ENCODE measurements at regions not wholly inside any gene's neighbourhood (a gene's known extent, or its start where the extent isn't known, plus 50 kb on each side); places are given as distances from the start of the nearest gene placed in this dataset.
"Not testable (repeated sequence)": the region's sequence is repeated elsewhere in the genome, so short reads cannot be mapped to it uniquely, and the experiment has no call there.

DNA sequence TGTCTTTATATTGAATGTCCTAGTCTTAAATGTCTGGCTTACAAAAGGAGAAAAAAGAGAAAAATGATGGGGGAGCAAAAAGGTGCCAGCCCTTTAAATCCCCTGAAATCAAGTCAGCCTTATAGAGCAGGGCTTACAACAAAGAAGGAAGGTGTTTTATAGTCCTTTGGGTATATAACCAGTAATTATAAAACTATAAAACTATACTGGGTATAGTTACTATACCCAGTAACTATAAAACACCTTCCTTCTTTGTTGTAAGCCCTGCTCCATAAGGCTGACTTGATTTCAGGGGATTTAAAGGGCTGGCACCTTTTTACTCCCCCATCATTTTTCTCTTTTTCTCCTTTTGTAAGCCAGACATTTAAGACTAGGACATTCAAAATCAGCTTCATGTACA lies 598.0 kb upstream of the SEMA6D start:
- Histone ChIP-seq H3K9me2 (replicated peaks; ENCODE audit: control insufficient read depth, low read length) (no peaks in the 10 kb centered on the region), H3K27me3 (ENCODE audit: control insufficient read depth, low read length) (no peaks in the 10 kb centered on the region), H3K27ac (ENCODE audit: low read depth, low read length) (no peak overlapping the region), H4K20me1 (ENCODE audit: control insufficient read depth, insufficient read depth, low read depth, low read length) (no peaks in the 10 kb centered on the region), H3K4me1 (ENCODE audit: control insufficient read depth, low read length) (no peaks in the 10 kb centered on the region), H3K4me2 (ENCODE audit: low read length) (no peak overlapping the region), H3K4me3 (ENCODE audit: low read length) (no peak overlapping the region), H3K79me2 (ENCODE audit: control insufficient read depth, low read length) (no peaks in the 10 kb centered on the region), H3K36me3 (ENCODE audit: control insufficient read depth, low read length) (no peaks in the 10 kb centered on the region), H3K9me3 (ENCODE audit: control insufficient read depth, insufficient read depth, low read length) (no peaks in the 10 kb centered on the region), H3F3A (ENCODE audit: control insufficient read depth, insufficient read depth) (no peaks in the 10 kb centered on the region)
- TF ChIP-seq EZH2phosphoT487 (IDR thresholded peaks at IDR 0.05; ENCODE audit: borderline replicate concordance, low read length), result no peak
- TF ChIP-seq, protein P1, sequence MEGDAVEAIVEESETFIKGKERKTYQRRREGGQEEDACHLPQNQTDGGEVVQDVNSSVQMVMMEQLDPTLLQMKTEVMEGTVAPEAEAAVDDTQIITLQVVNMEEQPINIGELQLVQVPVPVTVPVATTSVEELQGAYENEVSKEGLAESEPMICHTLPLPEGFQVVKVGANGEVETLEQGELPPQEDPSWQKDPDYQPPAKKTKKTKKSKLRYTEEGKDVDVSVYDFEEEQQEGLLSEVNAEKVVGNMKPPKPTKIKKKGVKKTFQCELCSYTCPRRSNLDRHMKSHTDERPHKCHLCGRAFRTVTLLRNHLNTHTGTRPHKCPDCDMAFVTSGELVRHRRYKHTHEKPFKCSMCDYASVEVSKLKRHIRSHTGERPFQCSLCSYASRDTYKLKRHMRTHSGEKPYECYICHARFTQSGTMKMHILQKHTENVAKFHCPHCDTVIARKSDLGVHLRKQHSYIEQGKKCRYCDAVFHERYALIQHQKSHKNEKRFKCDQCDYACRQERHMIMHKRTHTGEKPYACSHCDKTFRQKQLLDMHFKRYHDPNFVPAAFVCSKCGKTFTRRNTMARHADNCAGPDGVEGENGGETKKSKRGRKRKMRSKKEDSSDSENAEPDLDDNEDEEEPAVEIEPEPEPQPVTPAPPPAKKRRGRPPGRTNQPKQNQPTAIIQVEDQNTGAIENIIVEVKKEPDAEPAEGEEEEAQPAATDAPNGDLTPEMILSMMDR (IDR thresholded peaks at IDR 0.05; ENCODE audit: low read depth, low read length, poor library complexity, severe bottlenecking), result no peak

DNA sequence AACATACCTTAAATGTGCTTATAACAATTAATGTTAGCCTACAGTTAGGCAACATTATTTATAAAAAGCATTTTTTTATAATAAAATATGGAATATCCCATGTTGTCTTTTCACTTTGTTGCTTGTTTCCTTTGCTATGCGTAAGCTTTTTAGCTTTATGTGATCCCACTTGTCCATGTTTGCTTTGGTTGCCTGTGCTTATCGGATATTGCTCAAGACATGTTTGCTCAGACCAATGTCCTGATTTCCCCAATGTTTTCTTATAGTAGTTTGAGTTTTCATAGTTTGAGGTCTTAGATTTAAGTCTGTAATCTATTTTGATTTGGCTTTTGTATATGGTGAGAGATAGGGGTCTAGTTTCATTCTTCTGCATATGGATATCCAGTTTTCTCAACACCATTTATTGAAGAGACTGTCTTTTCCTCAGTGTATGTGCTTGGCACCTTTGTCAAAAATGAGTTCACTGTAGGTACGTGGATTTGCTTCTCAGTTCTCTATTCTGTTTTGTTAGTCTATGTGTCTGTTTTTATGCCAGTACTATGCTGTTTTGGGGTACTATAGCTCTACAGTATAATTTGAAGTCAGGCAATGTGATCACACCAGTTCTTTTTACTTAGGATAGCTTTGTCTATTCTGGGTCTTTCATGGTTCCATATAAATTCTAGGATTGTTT lies 592.7 kb upstream of the SEMA6D start:
- H3K36me3 ChIP-seq (ENCODE audit: control insufficient read depth, low read length), result no peaks in the 10 kb centered on the region
- no peaks in the 10 kb centered on the region for H3F3A ChIP-seq (ENCODE audit: control insufficient read depth, insufficient read depth)
- H3K79me2 ChIP-seq (ENCODE audit: control insufficient read depth, low read length), result no peaks in the 10 kb centered on the region
- no peaks in the 10 kb centered on the region for H3K9me2 ChIP-seq (replicated peaks; ENCODE audit: control insufficient read depth, low read length)
- H3K4me3 ChIP-seq (ENCODE audit: low read length), result no peak overlapping the region
- H3K27me3 ChIP-seq (ENCODE audit: control insufficient read depth, low read length), result no peaks in the 10 kb centered on the region
- no peak overlapping the region for H3K27ac ChIP-seq (ENCODE audit: low read depth, low read length)
- no peak overlapping the region for H3K4me2 ChIP-seq (ENCODE audit: low read length)
- no peak for TF ChIP-seq EZH2phosphoT487 (IDR thresholded peaks at IDR 0.05; ENCODE audit: borderline replicate concordance, low read length)
- TF ChIP-seq, protein P1 (IDR thresholded peaks at IDR 0.05; ENCODE audit: low read depth, low read length, poor library complexity, severe bottlenecking), result no peak
- H3K4me1 ChIP-seq (ENCODE audit: control insufficient read depth, low read length), result no peaks in the 10 kb centered on the region
- H4K20me1 ChIP-seq (ENCODE audit: control insufficient read depth, insufficient read depth, low read depth, low read length), result no peaks in the 10 kb centered on the region
- no peaks in the 10 kb centered on the region for H3K9me3 ChIP-seq (ENCODE audit: control insufficient read depth, insufficient read depth, low read length)

DNA sequence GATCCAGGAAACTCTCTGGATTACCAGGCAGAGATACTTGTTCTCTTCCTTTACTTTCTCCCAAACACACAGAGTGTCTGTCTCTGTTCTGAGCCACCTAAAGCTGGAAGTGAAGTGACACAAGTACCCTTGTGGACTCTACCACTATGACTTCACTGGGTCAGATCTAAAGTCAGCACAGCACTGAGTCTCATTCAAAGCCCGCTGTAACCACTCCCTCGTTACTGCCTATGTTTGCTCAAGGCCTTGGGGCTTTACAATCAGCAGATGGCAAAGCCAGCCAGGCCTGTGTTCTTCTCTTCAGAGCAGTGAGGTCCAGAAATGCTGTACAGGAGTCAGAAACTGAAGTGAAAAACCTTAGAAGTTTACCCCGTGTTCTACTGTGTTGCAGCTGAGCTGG lies 588.3 kb upstream of the SEMA6D start:
- Histone ChIP-seq H3F3A (ENCODE audit: control insufficient read depth, insufficient read depth) (no peaks in the 10 kb centered on the region), H3K4me3 (ENCODE audit: low read length) (no peak overlapping the region), H3K27me3 (ENCODE audit: control insufficient read depth, low read length) (no peaks in the 10 kb centered on the region), H3K9me2 (replicated peaks; ENCODE audit: control insufficient read depth, low read length) (no peaks in the 10 kb centered on the region), H3K4me2 (ENCODE audit: low read length) (no peak overlapping the region), H3K9me3 (ENCODE audit: control insufficient read depth, insufficient read depth, low read length) (no peaks in the 10 kb centered on the region), H3K79me2 (ENCODE audit: control insufficient read depth, low read length) (no peaks in the 10 kb centered on the region), H3K4me1 (ENCODE audit: control insufficient read depth, low read length) (no peaks in the 10 kb centered on the region), H3K36me3 (ENCODE audit: control insufficient read depth, low read length) (no peaks in the 10 kb centered on the region), H3K27ac (ENCODE audit: low read depth, low read length) (no peak overlapping the region), H4K20me1 (ENCODE audit: control insufficient read depth, insufficient read depth, low read depth, low read length) (no peaks in the 10 kb centered on the region)
- no peak for TF ChIP-seq EZH2phosphoT487 (IDR thresholded peaks at IDR 0.05; ENCODE audit: borderline replicate concordance, low read length)
- TF ChIP-seq, protein P1 (IDR thresholded peaks at IDR 0.05; ENCODE audit: low read depth, low read length, poor library complexity, severe bottlenecking), result no peak

DNA sequence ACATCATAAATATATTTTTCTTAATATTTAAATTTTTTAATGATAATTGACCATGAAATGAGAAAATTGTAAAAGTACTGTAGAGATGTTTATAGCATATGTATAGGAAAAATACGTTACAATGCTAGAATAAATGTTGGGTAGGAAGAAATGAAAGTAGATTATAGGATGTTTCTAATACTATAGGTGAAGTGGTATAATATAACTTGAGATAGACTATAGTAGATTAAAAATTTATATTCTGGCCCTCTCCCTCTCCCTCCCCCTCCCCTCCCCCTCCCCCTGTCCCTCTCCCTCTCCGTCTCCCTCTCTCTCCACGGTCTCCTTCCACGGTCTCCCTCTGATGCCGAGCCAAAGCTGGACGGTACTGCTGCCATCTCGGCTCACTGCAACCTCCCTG lies 585.9 kb upstream of the SEMA6D start:
- H3K27me3 ChIP-seq (ENCODE audit: control insufficient read depth, low read length); H3K4me2 ChIP-seq (ENCODE audit: low read length); H3K4me1 ChIP-seq (ENCODE audit: control insufficient read depth, low read length); H3K4me3 ChIP-seq (ENCODE audit: low read length); H3K36me3 ChIP-seq (ENCODE audit: control insufficient read depth, low read length); H4K20me1 ChIP-seq (ENCODE audit: control insufficient read depth, insufficient read depth, low read depth, low read length); H3K27ac ChIP-seq (ENCODE audit: low read depth, low read length); H3K79me2 ChIP-seq (ENCODE audit: control insufficient read depth, low read length); H3K9me3 ChIP-seq (ENCODE audit: control insufficient read depth, insufficient read depth, low read length); H3K9me2 ChIP-seq (replicated peaks; ENCODE audit: control insufficient read depth, low read length); H3F3A ChIP-seq (ENCODE audit: control insufficient read depth, insufficient read depth): not testable (repeated sequence)
